GM12875 (cell line): ENCODE measurements at regions not wholly inside any gene's neighbourhood (a gene's known extent, or its start where the extent isn't known, plus 50 kb on each side); places are given as distances from the start of the nearest gene placed in this dataset.

Source experiments
- H3K4me3 ChIP-seq: one replicate; pipeline ENCODE4 v1.5.1; 2011; ENCODE audit warnings: low read depth, low read length, control low read depth
- CTCF ChIP-seq: IDR thresholded peaks from 2 replicates; pipeline ENCODE4 v1.5.1; 2011; ENCODE audit warnings: low read depth, mild to moderate bottlenecking, control low read depth, inconsistent platforms, low read length, moderate library complexity, borderline replicate concordance; ENCODE audit not compliant: insufficient read depth

DNA sequence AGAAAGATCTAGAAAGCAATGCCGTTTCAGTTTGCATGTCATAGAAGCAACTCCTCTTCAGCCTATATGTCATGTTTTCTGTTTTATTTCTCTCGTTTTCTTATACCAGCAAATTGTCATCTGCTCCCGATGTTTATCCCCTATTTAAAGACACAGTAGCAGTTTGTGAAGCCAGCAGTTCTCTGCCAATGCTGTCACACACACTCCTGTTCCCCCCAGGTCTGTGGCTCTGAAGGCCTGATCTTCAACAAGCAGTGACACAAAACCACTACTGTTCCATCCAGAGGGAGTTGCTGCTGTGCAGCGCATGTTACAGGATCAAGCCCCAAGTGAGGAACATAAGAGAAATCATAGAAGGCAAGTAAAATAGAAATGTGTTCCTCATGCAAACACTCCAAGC is 364.1 kb upstream of the SLC30A5 start:
- no peak overlapping the region for H3K4me3 ChIP-seq
- TF ChIP-seq CTCF, result no peak

DNA sequence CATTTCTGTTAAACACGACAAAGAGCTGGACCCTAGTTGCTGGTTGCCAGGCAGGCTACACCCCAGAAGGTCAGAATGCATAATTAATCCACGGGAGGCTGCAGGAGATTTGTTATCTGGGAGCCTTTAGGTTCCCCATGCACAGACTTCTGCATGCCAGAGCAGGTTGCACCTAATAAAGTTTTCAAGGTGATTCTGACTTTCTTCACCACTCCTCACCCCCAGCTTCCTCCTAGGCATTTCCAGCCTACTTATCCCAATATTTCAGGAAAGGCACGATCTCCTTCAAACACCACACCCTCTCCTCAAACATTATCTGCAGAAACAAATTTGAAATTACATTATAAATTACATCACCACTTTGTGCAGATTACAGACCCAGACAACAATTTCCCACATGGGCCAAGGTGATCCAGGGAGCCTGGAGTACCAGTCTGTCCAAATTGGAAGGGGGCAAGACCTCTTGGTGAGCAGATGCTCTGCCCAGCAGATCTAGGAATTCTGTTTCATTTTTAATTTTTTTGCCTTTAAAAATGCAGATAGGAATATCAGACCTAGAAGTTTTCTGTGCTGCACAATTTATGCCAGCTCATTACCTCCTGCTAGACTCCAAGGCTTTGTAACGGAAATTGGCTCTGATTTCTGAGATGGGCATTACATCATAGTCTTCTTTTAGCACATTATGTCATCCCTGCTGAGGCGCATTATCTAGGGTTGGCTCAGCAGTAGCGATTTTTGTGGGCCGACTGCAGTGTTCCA is 363.4 kb upstream of the SLC30A5 start:
- no peak for TF ChIP-seq CTCF
- H3K4me3 ChIP-seq, result no peak overlapping the region

DNA sequence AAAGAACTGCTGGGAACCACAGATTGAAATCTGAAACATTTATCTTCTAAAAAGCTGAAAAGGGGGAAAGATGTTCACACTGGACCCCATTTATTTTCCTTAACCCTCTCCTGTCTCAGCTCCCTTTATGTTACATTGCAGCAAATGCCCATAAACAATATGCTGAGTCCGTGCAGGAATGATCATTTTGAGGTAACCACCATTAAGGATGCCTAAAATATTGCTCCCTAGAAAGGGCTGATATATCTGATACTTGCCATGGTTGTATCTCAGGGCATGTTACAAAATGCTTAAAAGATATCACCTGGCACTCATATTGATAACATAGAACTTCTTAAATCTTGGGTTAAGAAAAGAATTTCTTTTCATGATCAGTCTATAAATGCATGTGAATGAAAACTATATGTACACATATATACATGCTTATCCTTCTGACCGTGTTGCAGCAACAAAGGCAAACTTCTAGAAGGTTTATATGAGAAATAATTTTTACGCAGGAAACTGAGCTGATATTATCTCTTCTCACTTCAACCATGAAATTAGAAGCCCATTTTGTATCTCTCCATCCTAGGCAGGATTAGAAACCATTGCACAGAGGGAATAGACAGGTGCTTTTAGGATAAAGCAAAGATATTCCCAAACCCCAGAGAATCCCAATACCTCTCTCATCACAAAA is 362.7 kb upstream of the SLC30A5 start:
- no peak overlapping the region for H3K4me3 ChIP-seq
- no peak for TF ChIP-seq CTCF

- no peak for TF ChIP-seq CTCF
- no peak overlapping the region for H3K4me3 ChIP-seq
Measured at GRCh38 chr5:68732251-68732650, 361.6 kb upstream of the SLC30A5 start.

GRCh38 chr5:68734781-68735180 is 359.0 kb upstream of the SLC30A5 start:
- no peak overlapping the region for H3K4me3 ChIP-seq
- no peak for TF ChIP-seq CTCF

- H3K4me3 ChIP-seq, result no peak overlapping the region
- no peak for TF ChIP-seq CTCF
Measured at GRCh38 chr5:68738236-68738635, 355.6 kb upstream of the SLC30A5 start.

GRCh38 chr5:68738841-68739240 is 355.0 kb upstream of the SLC30A5 start:
- TF ChIP-seq CTCF, result no peak
- H3K4me3 ChIP-seq, result no peak overlapping the region
